Adrenal gland (tissue), 5 donors: ENCODE measurements at regions not wholly inside any gene's neighbourhood (a gene's known extent, or its start where the extent isn't known, plus 50 kb on each side); places are given as distances from the start of the nearest gene placed in this dataset.

Experiments
- POLR2A ChIP-seq, 2 donors: fragments of 450-650 bp; IDR thresholded peaks; one replicate each; pipeline ENCODE4 v1.6.1; 2017; ENCODE audit warnings: antibody characterized with exemption in 2 of 2, mild to moderate bottlenecking in 2 of 2, moderate library complexity in 1 of 2
- TF ChIP-seq, protein P1 (sequence below), 6 experiments: fragments of 450-650 bp in 4 of 6; fragments of 200-600 bp in 2 of 6; sonication (generic) in 1 of 6; IDR thresholded peaks; 1 replicate in 5 of 6; 2 replicates in 1 of 6; pipeline versions ENCODE4 v1.5.1 to v1.8.0; 2016 to 2021; ENCODE audit warnings: antibody characterized with exemption in 6 of 6, mild to moderate bottlenecking in 2 of 6, moderate library complexity in 1 of 6
- donor health status: DM: no; HTN: no; CAD: no.

DNA sequence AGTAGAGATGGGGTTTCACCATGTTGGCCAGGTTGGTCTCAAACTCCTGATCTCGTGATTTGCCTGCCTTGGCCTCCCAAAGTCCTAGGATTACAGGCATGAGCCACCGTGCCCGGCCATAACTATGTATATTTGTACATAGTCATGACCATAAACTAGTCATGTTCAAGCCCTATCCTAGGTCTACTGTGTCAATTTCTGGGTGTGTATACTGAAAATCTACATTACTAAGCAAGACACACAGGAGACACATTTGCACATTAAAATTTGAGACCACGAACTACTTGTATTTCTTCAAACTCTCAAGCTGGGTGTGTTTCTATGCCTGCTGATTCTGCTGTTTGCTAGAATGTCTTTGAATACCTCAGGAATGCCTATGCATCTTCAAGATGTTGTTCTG, 451.3 kb upstream of the MCTP2 start:
- TF ChIP-seq, protein P1, sequence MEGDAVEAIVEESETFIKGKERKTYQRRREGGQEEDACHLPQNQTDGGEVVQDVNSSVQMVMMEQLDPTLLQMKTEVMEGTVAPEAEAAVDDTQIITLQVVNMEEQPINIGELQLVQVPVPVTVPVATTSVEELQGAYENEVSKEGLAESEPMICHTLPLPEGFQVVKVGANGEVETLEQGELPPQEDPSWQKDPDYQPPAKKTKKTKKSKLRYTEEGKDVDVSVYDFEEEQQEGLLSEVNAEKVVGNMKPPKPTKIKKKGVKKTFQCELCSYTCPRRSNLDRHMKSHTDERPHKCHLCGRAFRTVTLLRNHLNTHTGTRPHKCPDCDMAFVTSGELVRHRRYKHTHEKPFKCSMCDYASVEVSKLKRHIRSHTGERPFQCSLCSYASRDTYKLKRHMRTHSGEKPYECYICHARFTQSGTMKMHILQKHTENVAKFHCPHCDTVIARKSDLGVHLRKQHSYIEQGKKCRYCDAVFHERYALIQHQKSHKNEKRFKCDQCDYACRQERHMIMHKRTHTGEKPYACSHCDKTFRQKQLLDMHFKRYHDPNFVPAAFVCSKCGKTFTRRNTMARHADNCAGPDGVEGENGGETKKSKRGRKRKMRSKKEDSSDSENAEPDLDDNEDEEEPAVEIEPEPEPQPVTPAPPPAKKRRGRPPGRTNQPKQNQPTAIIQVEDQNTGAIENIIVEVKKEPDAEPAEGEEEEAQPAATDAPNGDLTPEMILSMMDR (IDR thresholded peaks at IDR 0.05), result no peak
- TF ChIP-seq POLR2A (IDR thresholded peaks at IDR 0.05), result no peak
